ENCODE measurements at regions not wholly inside any gene's neighbourhood (a gene's known extent, or its start where the extent isn't known, plus 50 kb on each side); places are given as distances from the start of the nearest gene placed in this dataset.

DNA sequence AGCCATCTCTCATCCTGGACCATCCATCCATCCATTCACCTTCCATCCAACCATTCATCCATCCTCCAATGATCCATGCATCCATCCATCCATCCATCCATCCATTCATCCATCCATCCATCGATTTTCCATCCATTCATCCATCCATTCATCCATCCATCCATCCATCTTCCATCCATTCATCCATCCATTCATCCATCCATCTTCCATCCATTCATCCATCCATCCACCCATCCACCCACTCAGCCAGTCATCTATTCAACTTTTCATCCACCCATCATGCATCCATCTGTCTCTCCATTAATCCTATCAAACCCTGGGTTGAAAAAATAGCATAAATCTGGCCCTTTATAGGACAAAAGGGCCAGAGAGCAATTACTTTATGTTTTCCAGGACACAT, 158.3 kb upstream of the WSCD1 start:
- H3K4me1 ChIP-seq (ENCODE audit: insufficient read depth, low read length), result no peaks in the 10 kb centered on the region
- no peak overlapping the region for H3K27ac ChIP-seq (ENCODE audit: low read depth, low read length)
- H4K20me1 ChIP-seq (ENCODE audit: insufficient read depth, low read length), result no peaks in the 10 kb centered on the region
- no peaks in the 10 kb centered on the region for H3K36me3 ChIP-seq (ENCODE audit: insufficient read depth, low read length)
- no peaks in the 10 kb centered on the region for H3K9me3 ChIP-seq (ENCODE audit: low read depth, low read length)
- no peak overlapping the region for H3K4me3 ChIP-seq (ENCODE audit: insufficient read depth, low read length)
- no peaks in the 10 kb centered on the region for H3K79me2 ChIP-seq (ENCODE audit: insufficient read depth, low read length)
- H3K27me3 ChIP-seq (ENCODE audit: insufficient read depth, low read length), result no peaks in the 10 kb centered on the region
- H2AFZ ChIP-seq (ENCODE audit: low read length), result no peak overlapping the region
- TF ChIP-seq, protein P1, sequence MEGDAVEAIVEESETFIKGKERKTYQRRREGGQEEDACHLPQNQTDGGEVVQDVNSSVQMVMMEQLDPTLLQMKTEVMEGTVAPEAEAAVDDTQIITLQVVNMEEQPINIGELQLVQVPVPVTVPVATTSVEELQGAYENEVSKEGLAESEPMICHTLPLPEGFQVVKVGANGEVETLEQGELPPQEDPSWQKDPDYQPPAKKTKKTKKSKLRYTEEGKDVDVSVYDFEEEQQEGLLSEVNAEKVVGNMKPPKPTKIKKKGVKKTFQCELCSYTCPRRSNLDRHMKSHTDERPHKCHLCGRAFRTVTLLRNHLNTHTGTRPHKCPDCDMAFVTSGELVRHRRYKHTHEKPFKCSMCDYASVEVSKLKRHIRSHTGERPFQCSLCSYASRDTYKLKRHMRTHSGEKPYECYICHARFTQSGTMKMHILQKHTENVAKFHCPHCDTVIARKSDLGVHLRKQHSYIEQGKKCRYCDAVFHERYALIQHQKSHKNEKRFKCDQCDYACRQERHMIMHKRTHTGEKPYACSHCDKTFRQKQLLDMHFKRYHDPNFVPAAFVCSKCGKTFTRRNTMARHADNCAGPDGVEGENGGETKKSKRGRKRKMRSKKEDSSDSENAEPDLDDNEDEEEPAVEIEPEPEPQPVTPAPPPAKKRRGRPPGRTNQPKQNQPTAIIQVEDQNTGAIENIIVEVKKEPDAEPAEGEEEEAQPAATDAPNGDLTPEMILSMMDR (IDR thresholded peaks at IDR 0.05; ENCODE audit: extremely low read depth, low read depth, low read length), result no peak
- no peak overlapping the region for H3K4me2 ChIP-seq (ENCODE audit: insufficient read depth, low read length)
- DNase-seq (ENCODE audit: insufficient read length, low spot score, missing footprints), result no peak

DNA sequence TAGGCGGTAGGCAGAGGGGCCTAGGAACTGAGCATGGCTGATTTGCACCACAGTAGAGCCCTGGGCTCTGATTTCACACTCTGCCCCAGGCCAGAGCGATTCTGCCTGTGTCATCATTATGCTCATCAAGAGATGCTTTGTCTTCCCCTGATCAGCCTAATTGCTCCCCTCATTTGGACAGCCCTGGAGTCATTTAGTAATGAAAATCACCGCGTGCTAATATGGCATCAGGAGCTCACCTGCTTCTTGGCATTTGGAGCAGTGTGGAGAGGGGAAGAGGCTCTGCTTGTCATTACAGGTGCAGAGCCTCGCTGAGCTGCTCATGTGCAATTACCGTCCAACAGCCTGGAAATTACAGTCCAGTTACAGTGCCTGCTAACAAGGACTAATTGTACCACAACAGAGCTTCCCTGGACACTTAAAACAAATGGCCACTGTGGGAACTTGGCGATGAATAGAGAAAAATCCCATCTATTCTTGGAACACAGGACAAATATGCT, 157.1 kb upstream of the WSCD1 start:
- no peaks in the 10 kb centered on the region for H3K9me3 ChIP-seq (ENCODE audit: low read depth, low read length)
- H3K4me1 ChIP-seq (ENCODE audit: insufficient read depth, low read length), result no peaks in the 10 kb centered on the region
- no peak overlapping the region for H3K4me2 ChIP-seq (ENCODE audit: insufficient read depth, low read length)
- H3K79me2 ChIP-seq (ENCODE audit: insufficient read depth, low read length), result no peaks in the 10 kb centered on the region
- no peak overlapping the region for H2AFZ ChIP-seq (ENCODE audit: low read length)
- TF ChIP-seq, protein P1 (IDR thresholded peaks at IDR 0.05; ENCODE audit: extremely low read depth, low read depth, low read length), result no peak
- H3K27ac ChIP-seq (ENCODE audit: low read depth, low read length), result no peak overlapping the region
- H3K36me3 ChIP-seq (ENCODE audit: insufficient read depth, low read length), result no peaks in the 10 kb centered on the region
- no peaks in the 10 kb centered on the region for H4K20me1 ChIP-seq (ENCODE audit: insufficient read depth, low read length)
- H3K27me3 ChIP-seq (ENCODE audit: insufficient read depth, low read length), result no peaks in the 10 kb centered on the region
- no peak for DNase-seq (ENCODE audit: insufficient read length, low spot score, missing footprints)
- H3K4me3 ChIP-seq (ENCODE audit: insufficient read depth, low read length), result no peak overlapping the region

DNA sequence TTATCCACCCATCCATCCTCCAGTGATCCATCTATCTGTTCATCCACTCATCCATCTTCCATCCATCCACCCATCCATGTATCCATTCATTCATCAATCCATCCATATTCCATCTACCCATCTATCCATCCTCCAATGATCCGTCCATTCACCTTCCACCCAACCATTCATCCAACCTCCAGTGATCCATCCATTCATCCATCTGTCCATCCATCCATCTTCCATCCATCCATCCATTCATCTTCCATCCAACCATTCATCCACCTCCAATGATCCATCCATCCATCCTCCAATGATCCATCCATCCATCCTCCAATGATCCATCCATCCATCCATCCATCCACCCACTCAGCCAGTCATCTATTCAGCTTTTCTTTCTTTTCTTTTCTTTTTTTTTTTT, 156.5 kb upstream of the WSCD1 start:
- no peaks in the 10 kb centered on the region for H3K27me3 ChIP-seq (ENCODE audit: insufficient read depth, low read length)
- no peaks in the 10 kb centered on the region for H3K9me3 ChIP-seq (ENCODE audit: low read depth, low read length)
- no peaks in the 10 kb centered on the region for H3K36me3 ChIP-seq (ENCODE audit: insufficient read depth, low read length)
- no peak overlapping the region for H3K4me3 ChIP-seq (ENCODE audit: insufficient read depth, low read length)
- no peak overlapping the region for H2AFZ ChIP-seq (ENCODE audit: low read length)
- H3K79me2 ChIP-seq (ENCODE audit: insufficient read depth, low read length), result no peaks in the 10 kb centered on the region
- H3K27ac ChIP-seq (ENCODE audit: low read depth, low read length), result no peak overlapping the region
- H3K4me1 ChIP-seq (ENCODE audit: insufficient read depth, low read length), result no peaks in the 10 kb centered on the region
- H3K4me2 ChIP-seq (ENCODE audit: insufficient read depth, low read length), result no peak overlapping the region
- TF ChIP-seq, protein P1 (IDR thresholded peaks at IDR 0.05; ENCODE audit: extremely low read depth, low read depth, low read length), result no peak
- no peak for DNase-seq (ENCODE audit: insufficient read length, low spot score, missing footprints)
- no peaks in the 10 kb centered on the region for H4K20me1 ChIP-seq (ENCODE audit: insufficient read depth, low read length)

DNA sequence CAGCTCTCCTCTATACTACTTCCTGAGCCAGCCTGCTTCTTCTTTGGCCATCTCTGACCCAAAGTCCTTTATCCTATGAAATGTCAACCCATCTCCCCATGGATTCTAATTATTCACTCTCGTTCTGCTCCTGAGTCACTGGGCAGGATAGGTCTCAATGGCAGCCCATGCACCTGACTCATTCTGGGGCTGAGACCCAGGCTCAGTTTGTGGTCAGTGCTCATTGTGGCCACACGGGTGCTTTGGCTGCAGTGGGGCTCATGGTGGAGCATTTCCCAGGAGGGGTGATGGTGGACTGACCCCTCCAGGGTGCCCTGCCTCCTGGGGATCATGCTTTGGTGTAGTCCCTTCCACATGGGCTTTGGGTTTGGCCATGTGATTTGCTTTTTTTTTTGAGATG, 154.8 kb upstream of the WSCD1 start:
- TF ChIP-seq, protein P1 (IDR thresholded peaks at IDR 0.05; ENCODE audit: extremely low read depth, low read depth, low read length), result no peak
- no peak overlapping the region for H3K4me3 ChIP-seq (ENCODE audit: insufficient read depth, low read length)
- DNase-seq (ENCODE audit: insufficient read length, low spot score, missing footprints), result no peak

More for the DNA sequence above, 154.8 kb upstream of the WSCD1 start:
- H3K36me3 ChIP-seq (ENCODE audit: insufficient read depth, low read length), result no peaks in the 10 kb centered on the region
- H3K9me3 ChIP-seq (ENCODE audit: low read depth, low read length), result no peaks in the 10 kb centered on the region
- H2AFZ ChIP-seq (ENCODE audit: low read length), result no peak overlapping the region
- H3K4me2 ChIP-seq (ENCODE audit: insufficient read depth, low read length), result no peak overlapping the region
- no peaks in the 10 kb centered on the region for H4K20me1 ChIP-seq (ENCODE audit: insufficient read depth, low read length)
- no peaks in the 10 kb centered on the region for H3K79me2 ChIP-seq (ENCODE audit: insufficient read depth, low read length)
- no peaks in the 10 kb centered on the region for H3K27me3 ChIP-seq (ENCODE audit: insufficient read depth, low read length)
- no peaks in the 10 kb centered on the region for H3K4me1 ChIP-seq (ENCODE audit: insufficient read depth, low read length)
- H3K27ac ChIP-seq (ENCODE audit: low read depth, low read length), result no peak overlapping the region

All from osteoblast (primary cell).